ENCODE measurements at regions not wholly inside any gene's neighbourhood (a gene's known extent, or its start where the extent isn't known, plus 50 kb on each side); places are given as distances from the start of the nearest gene placed in this dataset.

DNA sequence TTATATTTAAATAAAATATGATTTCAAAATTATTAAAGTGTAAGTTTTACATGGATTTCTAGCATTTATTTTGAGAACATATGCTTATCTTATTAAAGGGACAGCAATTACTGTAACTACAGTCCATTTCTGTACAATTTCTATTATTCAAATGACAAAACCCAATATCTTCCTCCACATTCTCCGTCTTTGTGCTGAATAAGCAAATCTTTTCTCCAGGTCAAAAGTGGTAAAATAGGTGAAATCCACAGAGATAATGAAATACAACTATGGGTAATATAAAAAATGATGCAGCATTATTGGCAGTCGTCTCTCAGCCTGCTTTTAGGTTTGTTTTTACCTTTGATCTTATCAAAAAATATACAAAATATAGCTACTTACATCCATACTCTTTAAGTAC lies 79.4 kb upstream of the OTX2 start:
- TF ChIP-seq, protein P1, sequence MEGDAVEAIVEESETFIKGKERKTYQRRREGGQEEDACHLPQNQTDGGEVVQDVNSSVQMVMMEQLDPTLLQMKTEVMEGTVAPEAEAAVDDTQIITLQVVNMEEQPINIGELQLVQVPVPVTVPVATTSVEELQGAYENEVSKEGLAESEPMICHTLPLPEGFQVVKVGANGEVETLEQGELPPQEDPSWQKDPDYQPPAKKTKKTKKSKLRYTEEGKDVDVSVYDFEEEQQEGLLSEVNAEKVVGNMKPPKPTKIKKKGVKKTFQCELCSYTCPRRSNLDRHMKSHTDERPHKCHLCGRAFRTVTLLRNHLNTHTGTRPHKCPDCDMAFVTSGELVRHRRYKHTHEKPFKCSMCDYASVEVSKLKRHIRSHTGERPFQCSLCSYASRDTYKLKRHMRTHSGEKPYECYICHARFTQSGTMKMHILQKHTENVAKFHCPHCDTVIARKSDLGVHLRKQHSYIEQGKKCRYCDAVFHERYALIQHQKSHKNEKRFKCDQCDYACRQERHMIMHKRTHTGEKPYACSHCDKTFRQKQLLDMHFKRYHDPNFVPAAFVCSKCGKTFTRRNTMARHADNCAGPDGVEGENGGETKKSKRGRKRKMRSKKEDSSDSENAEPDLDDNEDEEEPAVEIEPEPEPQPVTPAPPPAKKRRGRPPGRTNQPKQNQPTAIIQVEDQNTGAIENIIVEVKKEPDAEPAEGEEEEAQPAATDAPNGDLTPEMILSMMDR (IDR thresholded peaks at IDR 0.05; ENCODE audit: insufficient read depth, low read length) = no peak
- DNase-seq (ENCODE audit: low read depth) = no peak
- no peak overlapping the region for H3K4me3 ChIP-seq (ENCODE audit: low read depth, low read length)

DNA sequence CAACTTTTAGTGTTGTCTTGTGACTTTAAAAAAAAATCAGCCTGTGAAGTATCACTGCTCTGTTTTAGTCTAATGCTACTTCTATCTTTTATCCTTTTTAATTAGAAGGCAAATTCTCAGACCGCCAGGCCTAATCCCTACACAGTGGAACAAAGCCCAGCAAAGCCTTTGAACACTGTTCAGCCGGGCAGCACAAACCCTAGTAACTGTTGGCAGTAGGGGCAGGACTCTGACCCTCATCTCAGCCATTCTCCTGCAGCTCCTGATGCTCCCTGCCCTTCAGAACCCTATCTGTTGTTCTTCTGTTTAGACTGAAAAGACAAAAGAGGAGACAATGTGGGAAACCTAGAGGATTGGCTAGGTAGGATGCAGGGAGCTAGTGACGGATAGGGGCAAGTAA lies 78.0 kb upstream of the OTX2 start:
- DNase-seq (ENCODE audit: low read depth) = no peak
- TF ChIP-seq, protein P1 (IDR thresholded peaks at IDR 0.05; ENCODE audit: insufficient read depth, low read length) = no peak
- H3K4me3 ChIP-seq (ENCODE audit: low read depth, low read length) = no peak overlapping the region

DNA sequence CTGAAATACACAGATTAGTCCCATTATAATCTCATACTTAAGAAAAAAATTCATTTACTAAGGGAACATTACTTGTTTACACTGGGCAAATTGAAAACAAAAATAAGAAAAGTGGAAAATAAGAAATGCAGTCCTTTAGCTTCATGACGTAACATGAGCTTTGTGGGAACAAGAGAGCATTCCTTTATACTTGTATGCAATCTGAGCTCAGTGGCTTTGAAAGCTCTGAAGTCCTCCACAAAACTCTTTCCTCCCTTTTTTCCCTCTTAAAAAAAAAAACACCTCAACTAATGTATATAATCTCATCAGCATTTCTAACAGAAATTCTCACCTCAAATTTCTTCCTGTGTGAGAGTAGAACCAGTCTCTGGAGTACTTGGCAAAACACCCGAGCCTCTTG lies 76.9 kb upstream of the OTX2 start:
- no peak for DNase-seq (ENCODE audit: low read depth)
- TF ChIP-seq, protein P1 (IDR thresholded peaks at IDR 0.05; ENCODE audit: insufficient read depth, low read length) = no peak

DNA sequence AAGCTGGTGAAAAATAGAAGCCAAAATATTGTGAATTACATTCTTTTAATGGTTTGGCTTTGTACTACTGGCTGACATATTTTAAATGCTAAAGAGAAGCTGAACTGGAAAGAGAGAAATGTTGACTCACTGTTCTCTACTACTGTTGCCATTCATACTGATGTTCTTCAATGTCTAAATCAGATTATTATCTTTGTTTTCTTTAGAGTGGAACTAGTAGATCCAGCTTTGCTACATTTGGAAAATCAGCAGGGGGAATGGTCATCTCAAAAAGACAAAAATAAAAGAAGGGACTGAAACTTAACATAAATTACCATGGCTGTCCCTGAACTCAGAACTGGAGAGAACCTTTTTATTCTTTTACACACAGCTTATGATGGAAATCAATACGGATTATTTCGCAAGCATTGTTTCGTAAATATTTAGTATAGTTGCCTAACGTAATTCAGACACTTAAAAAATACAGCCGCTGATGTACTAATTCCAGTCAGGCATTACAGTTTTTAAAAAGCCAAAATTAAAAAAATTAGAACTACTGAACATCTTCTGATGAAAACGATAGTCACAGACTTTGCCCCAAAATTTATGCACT lies 76.3 kb upstream of the OTX2 start:
- TF ChIP-seq, protein P1 (IDR thresholded peaks at IDR 0.05; ENCODE audit: insufficient read depth, low read length) = no peak
- no peak overlapping the region for H3K4me3 ChIP-seq (ENCODE audit: low read depth, low read length)
- DNase-seq (ENCODE audit: low read depth) = no peak

More for the DNA sequence above, 76.9 kb upstream of the OTX2 start:
- H3K4me3 ChIP-seq (ENCODE audit: low read depth, low read length) = no peak overlapping the region

DNA sequence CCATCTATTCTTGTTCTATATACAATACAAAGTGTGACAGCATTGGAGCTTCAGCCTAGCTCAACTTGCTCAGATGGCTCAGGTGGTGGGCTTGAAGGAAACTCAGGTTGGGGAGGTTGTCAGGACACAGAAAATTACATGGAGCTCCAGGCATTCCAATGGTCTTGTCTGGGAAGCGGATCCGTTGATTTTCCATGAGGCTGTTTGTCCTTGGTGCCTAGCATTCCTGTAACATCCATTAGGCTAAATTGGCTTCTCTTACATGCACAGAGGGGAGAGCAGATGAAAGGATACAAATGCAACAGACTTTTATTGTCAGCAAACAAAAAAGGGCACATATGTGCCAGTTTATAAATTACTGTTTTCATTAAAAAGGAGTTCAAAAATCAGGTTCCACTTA lies 75.5 kb upstream of the OTX2 start:
- TF ChIP-seq, protein P1 (IDR thresholded peaks at IDR 0.05; ENCODE audit: insufficient read depth, low read length) = no peak
- no peak overlapping the region for H3K4me3 ChIP-seq (ENCODE audit: low read depth, low read length)
- DNase-seq (ENCODE audit: low read depth) = no peak

DNA sequence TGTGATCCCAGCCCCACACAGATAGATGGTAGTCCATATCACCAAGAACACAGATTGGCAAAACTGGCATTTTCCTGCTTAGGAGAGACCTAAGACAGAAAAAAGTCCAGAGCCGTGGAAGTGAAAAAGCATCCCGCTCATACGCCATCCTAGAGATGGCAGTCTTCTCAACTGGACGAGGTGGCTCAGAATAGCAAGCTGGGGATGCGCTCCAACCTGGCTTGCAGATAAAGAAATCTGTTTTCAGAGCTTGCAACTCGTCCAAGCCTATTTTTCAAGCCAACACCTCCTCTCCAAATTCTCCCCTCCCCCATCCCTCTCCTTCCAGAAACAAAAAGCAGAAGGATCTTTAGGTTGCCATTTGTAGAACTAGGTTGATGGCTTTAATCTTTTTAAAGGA lies 74.3 kb upstream of the OTX2 start:
- TF ChIP-seq, protein P1 (IDR thresholded peaks at IDR 0.05; ENCODE audit: insufficient read depth, low read length) = no peak
- H3K4me3 ChIP-seq (ENCODE audit: low read depth, low read length) = no peak overlapping the region
- DNase-seq (ENCODE audit: low read depth) = no peak

DNA sequence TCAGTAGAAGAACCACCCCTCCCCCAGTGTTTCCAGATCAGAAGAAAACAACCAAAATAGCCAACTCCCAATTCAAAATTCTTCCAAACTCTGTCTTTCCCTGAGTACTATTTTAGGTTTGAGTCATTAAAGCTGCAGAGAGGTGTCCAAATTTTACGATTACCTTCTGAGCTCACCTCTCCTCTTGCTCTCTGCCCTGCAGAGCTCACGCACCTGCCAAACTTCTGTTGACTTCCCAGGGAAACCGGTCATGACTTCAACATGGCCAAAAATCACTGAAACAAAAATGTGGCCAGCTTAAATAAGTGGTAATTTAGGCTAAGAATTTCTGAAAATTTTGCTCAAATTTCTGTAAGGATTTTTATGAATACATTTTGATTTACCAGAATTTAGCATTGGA lies 70.9 kb upstream of the OTX2 start:
- no peak overlapping the region for H3K4me3 ChIP-seq (ENCODE audit: low read depth, low read length)
- TF ChIP-seq, protein P1 (IDR thresholded peaks at IDR 0.05; ENCODE audit: insufficient read depth, low read length) = no peak
- no peak for DNase-seq (ENCODE audit: low read depth)

Measured in fibroblast of the aortic adventitia (primary cell).